OCI-LY3 (cell line): ENCODE measurements at regions not wholly inside any gene's neighbourhood (a gene's known extent, or its start where the extent isn't known, plus 50 kb on each side); places are given as distances from the start of the nearest gene placed in this dataset.

Source experiments
- H2AFZ ChIP-seq: fragments of 200-600, 300-600 bp; shearing (Covaris generic); 2 replicates; pipeline ENCODE4 v1.6.0; 2014; ENCODE audit warnings: antibody characterized with exemption, low read depth, low read length
- H3K27ac ChIP-seq: fragments of 200-600, 300-600 bp; sonication (generic); 2 replicates; pipeline ENCODE4 v1.5.1; 2014; ENCODE audit warnings: mild to moderate bottlenecking, low read length, moderate library complexity, mixed read lengths
- H3K27me3 ChIP-seq: fragments of 200-600, 300-600 bp; sonication (generic); 2 replicates; pipeline ENCODE4 v1.6.1; 2014; ENCODE audit warnings: low read depth, low read length, mixed read lengths
- H3K36me3 ChIP-seq: fragments of 200-600, 300-600 bp; sonication (generic); replicated peaks from 2 replicates; pipeline ENCODE3; 2014; ENCODE audit warnings: low read depth, low read length, mixed read lengths
- H3K4me1 ChIP-seq: fragments of 300-600, 200-600 bp; sonication (generic); 2 replicates; pipeline ENCODE4 v1.6.1; 2014; ENCODE audit warnings: low read length, mixed read lengths
- H3K4me2 ChIP-seq: fragments of 200-600, 300-600 bp; sonication (generic); 2 replicates; pipeline ENCODE4 v1.6.1; 2014; ENCODE audit warnings: low read length, mixed read lengths
- H3K4me3 ChIP-seq: fragments of 300-600, 200-600 bp; sonication (generic); 2 replicates; pipeline ENCODE4 v1.5.1; 2014; ENCODE audit warnings: antibody characterized with exemption, mild to moderate bottlenecking, low read length, moderate library complexity
- H3K79me2 ChIP-seq: fragments of 300-600, 200-600 bp; shearing (Covaris generic); 2 replicates; pipeline ENCODE4 v1.6.1; 2014; ENCODE audit warnings: mild to moderate bottlenecking, low read length, mixed read lengths
- H3K9ac ChIP-seq: fragments of 300-600, 200-600 bp; shearing (Covaris generic); 2 replicates; pipeline ENCODE4 v1.6.0; 2014; ENCODE audit warnings: mild to moderate bottlenecking, low read length, moderate library complexity
- H3K9me3 ChIP-seq: fragments of 200-600, 300-600 bp; shearing (Covaris generic); 2 replicates; pipeline ENCODE4 v1.6.1; 2014; ENCODE audit warnings: low read length, mixed read lengths; ENCODE audit not compliant: insufficient read depth
- H4K20me1 ChIP-seq: fragments of 200-600, 300-600 bp; sonication (generic); 2 replicates; pipeline ENCODE4 v1.6.1; 2016; ENCODE audit warnings: low read length, mixed read lengths; ENCODE audit not compliant: insufficient read depth
- EZH2phosphoT487 ChIP-seq: fragments of 200-600 bp; shearing (Covaris generic); IDR thresholded peaks from 2 replicates; pipeline ENCODE4 v1.6.1; 2018; ENCODE audit warnings: antibody characterized with exemption, mixed run types, low read depth
- TF ChIP-seq, protein P1 (sequence below): fragments of 200-600, 300-600 bp; sonication (generic); IDR thresholded peaks from 2 replicates; pipeline ENCODE4 v1.5.1; 2014; ENCODE audit warnings: antibody characterized with exemption, low read length, low read depth

DNA sequence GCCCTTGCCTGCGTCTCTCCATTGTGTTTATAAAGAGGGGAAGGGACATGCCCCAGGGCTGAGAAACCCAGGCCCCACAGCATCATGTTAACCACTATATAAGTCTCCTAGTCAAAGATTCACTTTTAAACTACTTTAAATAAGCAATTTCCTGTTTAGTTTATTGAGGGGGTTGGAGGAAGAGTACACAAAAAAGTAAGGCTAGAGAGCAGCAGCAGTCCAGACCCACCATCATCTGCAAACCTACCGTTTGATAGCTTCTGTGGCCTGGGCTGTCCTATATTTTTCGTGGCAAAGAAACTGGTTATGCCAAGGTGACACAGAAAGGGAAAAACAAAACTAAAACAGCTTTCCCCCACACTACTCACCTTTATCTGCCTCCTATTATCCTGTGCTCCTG is 646.1 kb downstream of the IRS1 start:
- no peaks in the 10 kb centered on the region for H3K4me1 ChIP-seq
- H2AFZ ChIP-seq = no peak overlapping the region
- no peak overlapping the region for H3K9ac ChIP-seq
- no peaks in the 10 kb centered on the region for H4K20me1 ChIP-seq
- no peaks in the 10 kb centered on the region for H3K79me2 ChIP-seq
- H3K27ac ChIP-seq = no peak overlapping the region
- no peaks in the 10 kb centered on the region for H3K9me3 ChIP-seq
- H3K4me3 ChIP-seq = no peak overlapping the region
- H3K27me3 ChIP-seq = no peaks in the 10 kb centered on the region
- no peak for TF ChIP-seq EZH2phosphoT487
- TF ChIP-seq, protein P1, sequence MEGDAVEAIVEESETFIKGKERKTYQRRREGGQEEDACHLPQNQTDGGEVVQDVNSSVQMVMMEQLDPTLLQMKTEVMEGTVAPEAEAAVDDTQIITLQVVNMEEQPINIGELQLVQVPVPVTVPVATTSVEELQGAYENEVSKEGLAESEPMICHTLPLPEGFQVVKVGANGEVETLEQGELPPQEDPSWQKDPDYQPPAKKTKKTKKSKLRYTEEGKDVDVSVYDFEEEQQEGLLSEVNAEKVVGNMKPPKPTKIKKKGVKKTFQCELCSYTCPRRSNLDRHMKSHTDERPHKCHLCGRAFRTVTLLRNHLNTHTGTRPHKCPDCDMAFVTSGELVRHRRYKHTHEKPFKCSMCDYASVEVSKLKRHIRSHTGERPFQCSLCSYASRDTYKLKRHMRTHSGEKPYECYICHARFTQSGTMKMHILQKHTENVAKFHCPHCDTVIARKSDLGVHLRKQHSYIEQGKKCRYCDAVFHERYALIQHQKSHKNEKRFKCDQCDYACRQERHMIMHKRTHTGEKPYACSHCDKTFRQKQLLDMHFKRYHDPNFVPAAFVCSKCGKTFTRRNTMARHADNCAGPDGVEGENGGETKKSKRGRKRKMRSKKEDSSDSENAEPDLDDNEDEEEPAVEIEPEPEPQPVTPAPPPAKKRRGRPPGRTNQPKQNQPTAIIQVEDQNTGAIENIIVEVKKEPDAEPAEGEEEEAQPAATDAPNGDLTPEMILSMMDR = no peak
- H3K36me3 ChIP-seq = no peaks in the 10 kb centered on the region
- H3K4me2 ChIP-seq = no peak overlapping the region

DNA sequence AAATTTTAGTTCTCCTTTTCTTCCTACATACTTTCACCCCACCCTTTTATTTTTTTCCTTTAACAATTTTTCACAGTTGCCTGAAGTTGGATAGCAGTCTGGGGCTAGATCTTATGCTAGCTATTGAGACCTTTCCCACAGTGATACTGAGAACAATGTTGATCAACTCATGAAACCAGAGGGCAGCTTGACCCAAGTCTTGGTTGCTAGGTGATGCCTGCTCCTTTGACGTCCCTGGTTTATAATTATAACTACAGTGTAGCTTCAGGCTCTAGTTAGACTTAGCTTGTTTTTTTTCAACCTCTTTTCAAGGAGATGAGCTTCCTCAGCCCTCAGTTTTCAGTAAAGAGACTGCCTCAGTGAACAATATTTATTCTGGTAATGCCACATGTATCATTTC is 648.5 kb downstream of the IRS1 start:
- Histone ChIP-seq H3K27me3 (no peaks in the 10 kb centered on the region), H3K4me3 (no peak overlapping the region), H3K27ac (no peak overlapping the region), H3K79me2 (no peaks in the 10 kb centered on the region), H3K4me2 (no peak overlapping the region), H4K20me1 (no peaks in the 10 kb centered on the region), H3K9me3 (no peaks in the 10 kb centered on the region), H3K4me1 (no peaks in the 10 kb centered on the region), H3K36me3 (no peaks in the 10 kb centered on the region), H2AFZ (no peak overlapping the region), H3K9ac (no peak overlapping the region)
- TF ChIP-seq, protein P1 = no peak
- TF ChIP-seq EZH2phosphoT487 = no peak

DNA sequence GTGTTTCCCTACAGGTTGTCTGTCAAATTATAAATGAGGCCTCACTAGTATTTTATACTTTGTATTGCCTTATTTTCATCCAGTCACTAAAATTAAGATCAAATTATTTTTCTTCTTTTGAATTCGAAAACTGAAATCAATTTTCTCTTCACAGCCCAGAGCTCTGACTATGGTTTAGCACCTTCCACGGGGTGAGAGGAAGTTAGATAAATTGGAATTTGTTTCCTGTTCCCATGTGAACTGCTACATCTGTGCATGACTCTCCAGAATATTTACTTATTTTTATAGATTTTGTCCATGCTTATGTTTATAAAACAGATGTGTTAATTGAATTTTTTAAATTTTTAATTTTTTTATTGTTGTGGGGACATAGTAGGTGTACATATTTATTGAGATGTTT is 656.5 kb downstream of the IRS1 start:
- Histone ChIP-seq H4K20me1 (no peaks in the 10 kb centered on the region), H3K27ac (no peak overlapping the region), H3K9me3 (no peaks in the 10 kb centered on the region), H3K4me1 (no peaks in the 10 kb centered on the region), H3K4me2 (no peak overlapping the region), H3K9ac (no peak overlapping the region), H2AFZ (no peak overlapping the region), H3K36me3 (no peaks in the 10 kb centered on the region), H3K79me2 (no peaks in the 10 kb centered on the region), H3K4me3 (no peak overlapping the region), H3K27me3 (no peaks in the 10 kb centered on the region)
- TF ChIP-seq EZH2phosphoT487 = no peak
- TF ChIP-seq, protein P1 = no peak

- no peaks in the 10 kb centered on the region for H3K36me3 ChIP-seq
- no peaks in the 10 kb centered on the region for H4K20me1 ChIP-seq
- TF ChIP-seq, protein P1 = no peak
- no peak for TF ChIP-seq EZH2phosphoT487
- no peaks in the 10 kb centered on the region for H3K79me2 ChIP-seq
- no peak overlapping the region for H2AFZ ChIP-seq
- no peak overlapping the region for H3K4me3 ChIP-seq
- no peak overlapping the region for H3K4me2 ChIP-seq
- no peaks in the 10 kb centered on the region for H3K9me3 ChIP-seq
- H3K27me3 ChIP-seq = no peaks in the 10 kb centered on the region
- H3K9ac ChIP-seq = no peak overlapping the region
- peaks cover under 1% of the 10 kb centered on the region; the same call in 1 of the 2 replicates for H3K4me1 ChIP-seq
- no peak overlapping the region for H3K27ac ChIP-seq
Observed at GRCh38 chr2:226142463-226142862, 657.2 kb downstream of the IRS1 start.
